ENCODE measurements at regions not wholly inside any gene's neighbourhood (a gene's known extent, or its start where the extent isn't known, plus 50 kb on each side); places are given as distances from the start of the nearest gene placed in this dataset.
"Not testable (repeated sequence)": the region's sequence is repeated elsewhere in the genome, so short reads cannot be mapped to it uniquely, and the experiment has no call there.

DNA sequence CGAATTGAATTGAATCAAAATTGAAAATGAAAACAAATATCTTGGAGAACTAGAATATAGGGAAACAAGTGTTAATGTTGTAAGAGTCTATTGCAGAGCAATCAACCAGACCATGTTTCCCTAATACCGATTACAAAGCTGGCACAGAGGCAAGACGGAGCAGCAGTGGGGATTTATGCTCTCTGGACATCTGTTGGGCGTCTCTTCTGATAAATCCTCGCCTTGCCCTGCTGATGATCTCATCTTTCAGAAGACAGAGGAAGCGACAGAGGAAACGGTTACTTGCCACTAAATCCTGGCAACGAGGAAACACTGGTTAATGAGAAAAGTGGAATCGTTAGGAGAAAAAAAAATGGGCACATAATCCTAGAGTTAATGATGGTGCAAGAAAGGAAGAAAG is 112.4 kb upstream of the RRN3 start:
- TF ChIP-seq, protein P1, sequence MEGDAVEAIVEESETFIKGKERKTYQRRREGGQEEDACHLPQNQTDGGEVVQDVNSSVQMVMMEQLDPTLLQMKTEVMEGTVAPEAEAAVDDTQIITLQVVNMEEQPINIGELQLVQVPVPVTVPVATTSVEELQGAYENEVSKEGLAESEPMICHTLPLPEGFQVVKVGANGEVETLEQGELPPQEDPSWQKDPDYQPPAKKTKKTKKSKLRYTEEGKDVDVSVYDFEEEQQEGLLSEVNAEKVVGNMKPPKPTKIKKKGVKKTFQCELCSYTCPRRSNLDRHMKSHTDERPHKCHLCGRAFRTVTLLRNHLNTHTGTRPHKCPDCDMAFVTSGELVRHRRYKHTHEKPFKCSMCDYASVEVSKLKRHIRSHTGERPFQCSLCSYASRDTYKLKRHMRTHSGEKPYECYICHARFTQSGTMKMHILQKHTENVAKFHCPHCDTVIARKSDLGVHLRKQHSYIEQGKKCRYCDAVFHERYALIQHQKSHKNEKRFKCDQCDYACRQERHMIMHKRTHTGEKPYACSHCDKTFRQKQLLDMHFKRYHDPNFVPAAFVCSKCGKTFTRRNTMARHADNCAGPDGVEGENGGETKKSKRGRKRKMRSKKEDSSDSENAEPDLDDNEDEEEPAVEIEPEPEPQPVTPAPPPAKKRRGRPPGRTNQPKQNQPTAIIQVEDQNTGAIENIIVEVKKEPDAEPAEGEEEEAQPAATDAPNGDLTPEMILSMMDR (IDR thresholded peaks at IDR 0.05), result not testable (repeated sequence)
- not testable (repeated sequence) for TF ChIP-seq POLR2A (IDR thresholded peaks at IDR 0.05)
